Cardiac muscle cell (in vitro differentiated cells and primary cell): ENCODE measurements at regions not wholly inside any gene's neighbourhood (a gene's known extent, or its start where the extent isn't known, plus 50 kb on each side); places are given as distances from the start of the nearest gene placed in this dataset.

Source experiments
- DNase-seq, 2 donors: peaks; one replicate each; pipeline versions ENCODE4 v3.0.0 to v3.0.0-alpha.2; 2010 to 2017; ENCODE audit warnings: low read depth in 1 of 2, low spot score in 1 of 2
- H3K27ac ChIP-seq: fragments of 200-600 bp; sonication (generic); 2 replicates; pipeline ENCODE4 v1.5.1; 2016
- H3K27me3 ChIP-seq: fragments of 200-600 bp; sonication (generic); 2 replicates; pipeline ENCODE4 v1.6.0; 2016; ENCODE audit warnings: control low read depth
- H3K36me3 ChIP-seq: fragments of 200-600 bp; sonication (generic); 2 replicates; pipeline ENCODE4 v1.5.1; 2016; ENCODE audit warnings: control low read depth
- H3K4me1 ChIP-seq: fragments of 200-600 bp; sonication (generic); 2 replicates; pipeline ENCODE4 v1.8.1; 2017; ENCODE audit warnings: low read depth, mild to moderate bottlenecking, mixed run types
- H3K4me3 ChIP-seq: fragments of 200-600 bp; sonication (generic); 2 replicates; pipeline ENCODE4 v1.5.1; 2016; ENCODE audit warnings: mild to moderate bottlenecking
- H3K9me3 ChIP-seq: fragments of 200-600 bp; sonication (generic); 2 replicates; pipeline ENCODE4 v1.5.1; 2017; ENCODE audit warnings: low read depth, mild to moderate bottlenecking, control low read depth
- TF ChIP-seq, protein P1 (sequence below): IDR thresholded peaks from 2 replicates; pipeline ENCODE4 v1.5.1; 2012; ENCODE audit warnings: low read depth, mild to moderate bottlenecking, low read length

DNA sequence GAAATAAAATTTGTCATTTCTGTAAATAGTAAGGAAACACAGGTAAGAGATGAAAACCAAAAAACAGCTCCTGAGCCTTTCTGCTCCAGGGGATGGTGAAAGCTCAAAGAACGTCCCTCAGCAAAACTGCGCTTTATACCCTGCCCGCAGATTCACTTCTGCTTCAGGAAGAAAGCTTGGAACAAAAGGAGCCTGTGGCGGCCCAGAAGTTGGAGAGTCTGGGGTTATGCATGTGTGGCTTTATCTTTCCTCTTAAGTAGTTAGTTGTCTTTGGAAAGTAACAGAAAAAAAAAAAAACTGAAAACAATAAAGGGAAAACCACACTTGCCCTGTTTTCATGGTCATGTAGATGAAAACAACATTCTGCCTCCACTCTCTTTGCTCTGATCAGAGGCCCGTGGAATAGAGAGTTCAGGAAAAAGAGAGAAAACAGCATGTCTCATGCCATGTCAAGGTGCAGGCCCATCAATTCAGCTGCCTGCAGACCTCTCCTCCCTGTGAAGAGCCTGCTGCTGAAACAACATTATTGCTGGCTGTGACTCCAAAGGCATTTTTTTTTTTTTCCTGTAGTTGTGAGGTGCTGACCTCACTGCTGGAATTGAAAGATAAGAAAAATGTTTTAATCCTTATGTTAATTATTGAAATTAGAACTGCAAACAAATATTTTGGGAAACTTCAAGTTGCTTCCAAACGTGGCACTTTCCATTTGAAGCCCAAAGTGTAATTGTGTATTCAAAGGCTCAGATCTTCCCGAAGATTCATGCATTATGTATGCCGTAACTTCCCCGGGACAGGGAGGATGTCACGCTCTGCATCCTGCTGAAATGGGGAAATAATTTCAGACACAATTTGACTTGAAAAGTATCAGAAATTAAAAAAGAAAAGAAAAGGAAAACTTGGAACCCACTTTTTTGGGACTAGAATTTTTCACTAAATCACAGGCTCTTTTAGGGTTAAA lies 108.4 kb upstream of the ZNF385D start:
- TF ChIP-seq, protein P1, sequence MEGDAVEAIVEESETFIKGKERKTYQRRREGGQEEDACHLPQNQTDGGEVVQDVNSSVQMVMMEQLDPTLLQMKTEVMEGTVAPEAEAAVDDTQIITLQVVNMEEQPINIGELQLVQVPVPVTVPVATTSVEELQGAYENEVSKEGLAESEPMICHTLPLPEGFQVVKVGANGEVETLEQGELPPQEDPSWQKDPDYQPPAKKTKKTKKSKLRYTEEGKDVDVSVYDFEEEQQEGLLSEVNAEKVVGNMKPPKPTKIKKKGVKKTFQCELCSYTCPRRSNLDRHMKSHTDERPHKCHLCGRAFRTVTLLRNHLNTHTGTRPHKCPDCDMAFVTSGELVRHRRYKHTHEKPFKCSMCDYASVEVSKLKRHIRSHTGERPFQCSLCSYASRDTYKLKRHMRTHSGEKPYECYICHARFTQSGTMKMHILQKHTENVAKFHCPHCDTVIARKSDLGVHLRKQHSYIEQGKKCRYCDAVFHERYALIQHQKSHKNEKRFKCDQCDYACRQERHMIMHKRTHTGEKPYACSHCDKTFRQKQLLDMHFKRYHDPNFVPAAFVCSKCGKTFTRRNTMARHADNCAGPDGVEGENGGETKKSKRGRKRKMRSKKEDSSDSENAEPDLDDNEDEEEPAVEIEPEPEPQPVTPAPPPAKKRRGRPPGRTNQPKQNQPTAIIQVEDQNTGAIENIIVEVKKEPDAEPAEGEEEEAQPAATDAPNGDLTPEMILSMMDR: no peak
- no peaks in the 10 kb centered on the region for H3K4me1 ChIP-seq
- no peak overlapping the region for H3K4me3 ChIP-seq
- DNase-seq: peak in 1 of 2 donors; percentile 15
- H3K27ac ChIP-seq: no peak overlapping the region
- H3K36me3 ChIP-seq: no peaks in the 10 kb centered on the region
- no peaks in the 10 kb centered on the region for H3K9me3 ChIP-seq
- H3K27me3 ChIP-seq: no peaks in the 10 kb centered on the region

DNA sequence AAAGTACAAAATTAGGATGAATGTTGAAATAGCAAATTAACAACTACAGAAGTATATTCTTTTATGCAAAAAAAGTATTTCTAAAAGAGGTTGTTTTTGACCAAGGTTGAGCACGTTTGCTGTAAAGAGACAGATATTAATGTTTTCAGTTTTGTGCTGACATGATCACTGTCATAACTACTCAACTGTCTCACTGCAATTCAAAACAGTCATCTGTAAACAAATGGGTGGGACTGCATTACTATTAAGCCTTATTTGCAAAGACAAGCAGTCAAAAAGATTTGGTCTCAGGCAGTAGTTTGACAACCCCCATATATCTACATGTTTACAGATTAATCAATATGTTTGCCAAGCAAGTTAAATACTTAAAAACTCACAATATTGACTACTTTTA lies 109.1 kb upstream of the ZNF385D start:
- TF ChIP-seq, protein P1: no peak
- Histone ChIP-seq H3K4me1 (no peaks in the 10 kb centered on the region), H3K36me3 (no peaks in the 10 kb centered on the region), H3K27ac (no peak overlapping the region), H3K4me3 (no peak overlapping the region), H3K27me3 (no peaks in the 10 kb centered on the region), H3K9me3 (no peaks in the 10 kb centered on the region)
- no peak for DNase-seq

DNA sequence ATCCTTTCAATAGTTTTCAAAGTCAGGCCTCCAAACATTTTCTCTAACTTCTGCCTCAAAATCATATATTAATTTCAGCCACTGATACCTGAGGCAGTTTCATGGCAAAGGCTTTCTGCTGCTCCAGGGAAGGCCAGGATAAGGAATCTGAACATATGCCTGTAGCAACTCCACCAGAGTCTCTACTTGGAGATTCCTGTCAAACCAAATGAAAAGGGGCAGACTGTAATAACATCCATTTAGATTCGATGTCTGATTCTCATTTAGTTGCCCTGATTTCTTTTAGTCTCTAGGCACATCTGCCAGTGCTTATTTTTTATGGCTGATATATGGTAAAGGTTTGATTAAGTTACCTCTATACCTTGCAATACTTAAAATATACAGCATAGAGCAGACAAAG lies 109.6 kb upstream of the ZNF385D start:
- H3K4me1 ChIP-seq: no peaks in the 10 kb centered on the region
- no peaks in the 10 kb centered on the region for H3K9me3 ChIP-seq
- no peak overlapping the region for H3K4me3 ChIP-seq
- TF ChIP-seq, protein P1: no peak
- H3K27ac ChIP-seq: no peak overlapping the region
- DNase-seq: no peak
- no peaks in the 10 kb centered on the region for H3K27me3 ChIP-seq
- no peaks in the 10 kb centered on the region for H3K36me3 ChIP-seq

DNA sequence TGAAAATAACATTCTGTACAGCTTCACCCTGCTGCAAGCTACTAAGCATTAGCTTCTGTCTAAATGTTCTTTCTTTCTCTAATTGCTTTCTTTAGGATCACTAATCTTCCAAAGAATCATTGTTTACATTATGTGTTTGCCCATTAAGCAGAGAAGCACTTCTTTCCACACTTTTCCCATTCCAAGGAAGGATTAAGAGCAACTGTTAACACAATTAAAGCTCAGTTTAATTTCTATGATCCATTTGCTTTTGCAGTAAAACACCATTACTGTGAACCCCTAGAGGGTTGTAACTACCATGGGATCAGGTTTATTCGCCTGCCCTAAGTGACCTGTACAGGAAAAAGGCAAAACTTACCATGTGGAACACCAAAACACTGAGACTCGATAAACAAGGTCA lies 125.8 kb upstream of the ZNF385D start:
- no peaks in the 10 kb centered on the region for H3K9me3 ChIP-seq
- DNase-seq: no peak

DNA sequence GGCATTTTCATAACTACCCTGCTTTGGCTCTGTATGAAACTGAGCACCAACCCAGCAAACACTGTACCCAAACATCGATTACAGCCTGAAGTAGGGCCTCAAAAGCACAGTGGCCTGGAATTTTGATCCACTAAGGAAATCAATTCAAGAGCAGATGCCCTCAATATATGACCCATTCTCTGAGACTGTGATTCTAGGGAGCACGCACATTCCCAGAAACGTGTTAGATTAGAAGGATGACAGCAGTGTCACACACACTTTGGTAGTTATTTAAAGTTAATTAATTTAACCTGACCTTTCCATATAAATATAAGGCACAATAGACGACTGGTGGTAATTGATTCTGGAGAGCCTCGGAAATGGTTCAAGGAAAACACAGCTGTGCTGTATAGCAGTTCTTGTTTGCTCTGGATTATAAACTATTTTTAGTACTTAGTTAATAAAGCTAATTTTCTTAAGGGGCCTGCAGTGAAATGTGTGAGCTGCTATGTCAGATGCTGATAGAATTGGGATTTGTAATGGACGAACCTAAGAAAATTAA lies 126.3 kb upstream of the ZNF385D start:
- no peaks in the 10 kb centered on the region for H3K4me1 ChIP-seq
- DNase-seq: no peak
- TF ChIP-seq, protein P1: no peak
- no peaks in the 10 kb centered on the region for H3K9me3 ChIP-seq
- H3K27me3 ChIP-seq: no peaks in the 10 kb centered on the region
- H3K27ac ChIP-seq: no peak overlapping the region
- H3K4me3 ChIP-seq: no peak overlapping the region
- no peaks in the 10 kb centered on the region for H3K36me3 ChIP-seq

More for the DNA sequence above, 125.8 kb upstream of the ZNF385D start:
- TF ChIP-seq, protein P1: no peak
- Histone ChIP-seq H3K36me3 (no peaks in the 10 kb centered on the region), H3K27ac (no peak overlapping the region), H3K27me3 (no peaks in the 10 kb centered on the region), H3K4me3 (no peak overlapping the region), H3K4me1 (no peaks in the 10 kb centered on the region)
